Peyer's patch (tissue), 4 donors: ENCODE measurements at regions not wholly inside any gene's neighbourhood (a gene's known extent, or its start where the extent isn't known, plus 50 kb on each side); places are given as distances from the start of the nearest gene placed in this dataset.

ENCODE experiments used
- DNase-seq, 3 donors: peaks; one replicate each; pipeline ENCODE4 v3.0.0-alpha.2; 2017 to 2019
- H3K27ac ChIP-seq, 4 donors: fragments of 200-600 bp; sonication (generic); one replicate each; pipeline ENCODE4 v1.5.1; 2016 to 2019
- H3K27me3 ChIP-seq, 2 donors: fragments of 200-600 bp; sonication (generic); one replicate each; pipeline ENCODE4 v1.5.1; 2019
- H3K36me3 ChIP-seq, 3 donors: fragments of 200-600 bp; sonication (generic); one replicate each; pipeline ENCODE4 v1.5.1; 2016 to 2019
- H3K4me1 ChIP-seq, 4 donors: fragments of 200-600 bp; sonication (generic); one replicate each; pipeline ENCODE4 v1.5.1; 2016 to 2019
- H3K4me3 ChIP-seq, 4 donors: fragments of 200-600 bp; sonication (generic); 1 replicate in 3 of 4; 2 replicates in 1 of 4; pipeline ENCODE4 v1.5.1; 2016 to 2019; ENCODE audit warnings: mild to moderate bottlenecking in 1 of 4
- H3K9me3 ChIP-seq, 4 donors: fragments of 200-600 bp; sonication (generic); one replicate each; pipeline ENCODE4 v1.5.1; 2016 to 2019; ENCODE audit warnings: mild to moderate bottlenecking in 1 of 4
- POLR2A ChIP-seq, 2 donors: fragments of 450-650 bp; IDR thresholded peaks; one replicate each; pipeline ENCODE4 v1.5.1; 2017; ENCODE audit warnings: antibody characterized with exemption in 2 of 2, mild to moderate bottlenecking in 2 of 2, moderate library complexity in 2 of 2
- TF ChIP-seq, protein P1 (sequence below), 6 experiments: fragments of 450-650 bp in 4 of 6; fragments of 200-600 bp in 2 of 6; sonication (generic) in 1 of 6; IDR thresholded peaks; one replicate each; pipeline ENCODE4 v1.5.1; 2017 to 2019; ENCODE audit warnings: antibody characterized with exemption in 6 of 6, mild to moderate bottlenecking in 3 of 6, moderate library complexity in 1 of 6

DNA sequence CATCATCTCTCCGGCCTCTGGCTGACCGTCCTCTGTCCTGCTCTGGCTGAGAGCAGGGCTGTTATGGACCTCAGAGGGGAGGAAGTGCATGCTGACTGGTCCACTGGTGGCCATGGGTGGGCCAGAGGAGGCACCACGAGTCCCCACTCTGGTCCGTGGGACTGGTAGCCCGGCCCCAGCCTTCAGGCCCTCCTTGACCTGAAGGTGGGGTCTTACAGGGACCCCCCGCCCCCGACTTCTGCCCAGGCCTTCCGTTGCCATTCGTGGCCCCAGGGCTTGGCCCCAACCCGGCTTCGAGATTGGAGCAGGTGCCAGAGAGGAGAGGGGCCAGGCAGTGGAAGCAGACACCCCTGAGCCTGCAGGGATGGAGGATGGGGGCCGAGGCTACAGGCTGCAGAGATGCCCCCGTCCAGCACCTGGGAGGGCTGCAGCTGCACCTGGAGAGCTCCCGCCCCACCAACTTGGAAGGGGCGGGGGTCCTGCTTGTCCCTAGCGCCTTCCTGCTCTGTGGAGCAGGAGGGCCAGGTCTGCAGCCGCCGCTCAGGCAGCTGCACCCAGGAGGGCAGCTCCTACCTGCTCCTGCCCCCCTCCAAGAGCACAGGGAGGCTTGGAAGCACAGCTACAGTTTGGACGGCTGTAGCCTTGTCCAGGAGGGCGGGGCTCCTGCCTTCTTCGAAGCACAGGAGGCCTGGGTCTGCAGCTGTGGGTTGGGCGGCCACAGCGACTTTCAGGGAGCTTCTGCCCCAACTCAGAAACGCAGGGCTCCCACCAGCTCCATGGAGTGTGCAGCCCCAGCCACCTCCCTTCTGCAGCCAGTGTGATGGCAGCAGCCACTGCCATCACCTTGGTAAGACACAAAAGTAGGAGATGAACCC is 142.5 kb downstream of the KLF13 start:
- Histone ChIP-seq H3K4me1 (peaks cover 0 to 27% (median 7%) of the 10 kb centered on the region in 4 donors), H3K27me3 (no peaks in the 10 kb centered on the region), H3K4me3 (no peak overlapping the region), H3K36me3 (no peaks in the 10 kb centered on the region), H3K27ac (no peak overlapping the region), H3K9me3 (no peaks in the 10 kb centered on the region)
- TF ChIP-seq, protein P1, sequence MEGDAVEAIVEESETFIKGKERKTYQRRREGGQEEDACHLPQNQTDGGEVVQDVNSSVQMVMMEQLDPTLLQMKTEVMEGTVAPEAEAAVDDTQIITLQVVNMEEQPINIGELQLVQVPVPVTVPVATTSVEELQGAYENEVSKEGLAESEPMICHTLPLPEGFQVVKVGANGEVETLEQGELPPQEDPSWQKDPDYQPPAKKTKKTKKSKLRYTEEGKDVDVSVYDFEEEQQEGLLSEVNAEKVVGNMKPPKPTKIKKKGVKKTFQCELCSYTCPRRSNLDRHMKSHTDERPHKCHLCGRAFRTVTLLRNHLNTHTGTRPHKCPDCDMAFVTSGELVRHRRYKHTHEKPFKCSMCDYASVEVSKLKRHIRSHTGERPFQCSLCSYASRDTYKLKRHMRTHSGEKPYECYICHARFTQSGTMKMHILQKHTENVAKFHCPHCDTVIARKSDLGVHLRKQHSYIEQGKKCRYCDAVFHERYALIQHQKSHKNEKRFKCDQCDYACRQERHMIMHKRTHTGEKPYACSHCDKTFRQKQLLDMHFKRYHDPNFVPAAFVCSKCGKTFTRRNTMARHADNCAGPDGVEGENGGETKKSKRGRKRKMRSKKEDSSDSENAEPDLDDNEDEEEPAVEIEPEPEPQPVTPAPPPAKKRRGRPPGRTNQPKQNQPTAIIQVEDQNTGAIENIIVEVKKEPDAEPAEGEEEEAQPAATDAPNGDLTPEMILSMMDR (IDR thresholded peaks at IDR 0.05): no peak
- TF ChIP-seq POLR2A (IDR thresholded peaks at IDR 0.05): no peak
- DNase-seq: no peak

DNA sequence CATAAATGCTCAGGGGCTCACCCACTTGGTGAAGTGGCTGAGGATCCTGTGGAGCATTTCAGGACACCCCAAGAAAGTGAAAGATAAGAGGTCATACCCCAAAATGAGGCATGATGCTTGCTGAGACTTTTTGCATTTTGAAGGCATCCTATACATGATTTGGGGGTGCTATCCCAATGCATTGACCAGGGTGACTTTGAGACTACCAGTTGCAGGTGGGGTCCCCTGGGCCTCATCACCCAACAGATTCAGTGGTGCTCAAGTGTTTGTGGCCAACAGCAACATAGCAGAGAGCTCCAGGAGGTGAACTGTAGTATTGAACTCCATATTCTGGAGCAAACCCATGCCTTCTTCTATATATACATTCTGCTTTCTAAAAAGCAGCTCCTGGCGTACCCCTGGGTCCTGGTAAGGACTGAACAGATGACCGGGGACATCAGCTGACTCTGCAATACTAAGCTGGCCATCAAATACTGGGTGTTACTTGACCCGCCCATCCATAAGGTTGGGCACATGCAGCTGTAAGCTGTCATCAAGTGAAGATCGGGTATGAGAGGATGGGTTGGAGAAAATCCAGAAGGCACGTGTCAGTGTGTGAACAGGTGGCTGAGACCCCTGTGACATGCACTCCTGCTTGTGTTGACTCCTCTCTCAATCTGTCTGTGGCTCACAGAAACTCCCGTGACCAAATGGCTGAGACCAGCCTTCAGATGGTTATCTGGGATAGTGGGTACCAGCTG is 143.3 kb downstream of the KLF13 start:
- Histone ChIP-seq H3K27ac (no peak overlapping the region), H3K27me3 (no peaks in the 10 kb centered on the region), H3K9me3 (no peaks in the 10 kb centered on the region), H3K36me3 (no peaks in the 10 kb centered on the region), H3K4me3 (no peak overlapping the region), H3K4me1 (peaks cover 0 to 19% (median 4%) of the 10 kb centered on the region in 4 donors)
- TF ChIP-seq, protein P1 (IDR thresholded peaks at IDR 0.05): no peak
- no peak for TF ChIP-seq POLR2A (IDR thresholded peaks at IDR 0.05)
- no peak for DNase-seq

DNA sequence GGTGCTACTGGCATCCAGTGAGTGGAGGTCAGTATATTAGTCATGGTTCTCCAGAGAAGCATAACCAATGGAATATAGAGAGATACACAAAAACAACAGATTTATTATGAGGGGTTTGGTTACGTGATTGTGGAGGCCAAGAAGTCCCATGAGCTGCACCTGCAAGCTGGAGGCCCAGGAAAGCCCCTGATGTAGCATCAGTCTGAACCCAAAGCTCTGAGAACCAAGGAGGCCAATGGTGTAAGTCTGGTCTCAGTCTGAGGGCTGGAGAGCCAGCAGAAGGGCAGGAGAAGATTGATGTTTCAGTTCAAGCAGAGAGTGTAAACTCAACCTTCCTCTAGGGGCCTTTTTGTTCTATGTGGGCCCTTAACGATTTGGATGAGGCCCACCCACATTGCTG is 144.1 kb downstream of the KLF13 start:
- Histone ChIP-seq H3K9me3 (no peaks in the 10 kb centered on the region), H3K36me3 (no peaks in the 10 kb centered on the region), H3K27me3 (no peaks in the 10 kb centered on the region), H3K4me3 (no peak overlapping the region), H3K4me1 (peaks cover 0 to 15% (median 4%) of the 10 kb centered on the region in 4 donors), H3K27ac (no peak overlapping the region)
- DNase-seq: no peak
- TF ChIP-seq, protein P1 (IDR thresholded peaks at IDR 0.05): no peak
- TF ChIP-seq POLR2A (IDR thresholded peaks at IDR 0.05): no peak

DNA sequence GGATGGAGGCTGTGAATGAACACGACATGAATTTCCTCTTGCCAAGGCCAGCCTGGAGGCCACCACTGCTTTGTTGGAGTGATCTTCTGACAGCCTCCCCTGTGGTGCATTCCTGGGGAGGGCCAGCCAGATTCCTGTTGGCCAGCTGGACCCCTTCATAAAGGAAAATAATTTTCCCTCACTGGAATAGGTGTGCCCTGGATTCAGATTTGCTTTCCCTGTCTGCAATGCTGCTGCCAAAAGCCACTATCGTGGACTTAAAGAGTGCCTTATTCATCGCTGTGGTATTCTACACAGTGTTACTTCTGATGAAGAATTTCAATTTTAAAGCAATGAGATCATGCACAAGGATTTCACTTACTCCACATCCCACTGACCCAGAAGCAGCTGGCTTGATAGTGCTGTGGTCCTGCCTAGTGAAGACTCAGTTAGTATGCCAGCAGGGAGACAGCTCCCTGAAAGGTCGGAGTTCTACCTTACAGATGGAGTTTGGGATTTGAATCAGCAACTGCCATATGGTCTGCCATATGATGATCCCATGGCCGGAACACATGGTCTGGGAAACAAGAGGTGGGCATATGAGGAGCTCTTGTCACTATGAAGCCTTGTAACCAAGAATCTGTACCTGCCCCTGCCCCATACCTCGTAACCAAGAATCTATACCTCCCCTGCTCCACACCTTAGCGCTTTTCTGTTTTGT is 145.2 kb downstream of the KLF13 start:
- H3K4me1 ChIP-seq: peaks cover 0 to 15% (median 4%) of the 10 kb centered on the region in 4 donors
- H3K36me3 ChIP-seq: no peaks in the 10 kb centered on the region
- peak in 1 of 3 donors; percentile 12 for DNase-seq
- TF ChIP-seq POLR2A (IDR thresholded peaks at IDR 0.05): no peak
- TF ChIP-seq, protein P1 (IDR thresholded peaks at IDR 0.05): no peak
- H3K27me3 ChIP-seq: no peaks in the 10 kb centered on the region
- H3K9me3 ChIP-seq: no peaks in the 10 kb centered on the region
- H3K27ac ChIP-seq: peak overlapping the region in 1 of 4 donors; percentile 70
- no peak overlapping the region for H3K4me3 ChIP-seq

DNA sequence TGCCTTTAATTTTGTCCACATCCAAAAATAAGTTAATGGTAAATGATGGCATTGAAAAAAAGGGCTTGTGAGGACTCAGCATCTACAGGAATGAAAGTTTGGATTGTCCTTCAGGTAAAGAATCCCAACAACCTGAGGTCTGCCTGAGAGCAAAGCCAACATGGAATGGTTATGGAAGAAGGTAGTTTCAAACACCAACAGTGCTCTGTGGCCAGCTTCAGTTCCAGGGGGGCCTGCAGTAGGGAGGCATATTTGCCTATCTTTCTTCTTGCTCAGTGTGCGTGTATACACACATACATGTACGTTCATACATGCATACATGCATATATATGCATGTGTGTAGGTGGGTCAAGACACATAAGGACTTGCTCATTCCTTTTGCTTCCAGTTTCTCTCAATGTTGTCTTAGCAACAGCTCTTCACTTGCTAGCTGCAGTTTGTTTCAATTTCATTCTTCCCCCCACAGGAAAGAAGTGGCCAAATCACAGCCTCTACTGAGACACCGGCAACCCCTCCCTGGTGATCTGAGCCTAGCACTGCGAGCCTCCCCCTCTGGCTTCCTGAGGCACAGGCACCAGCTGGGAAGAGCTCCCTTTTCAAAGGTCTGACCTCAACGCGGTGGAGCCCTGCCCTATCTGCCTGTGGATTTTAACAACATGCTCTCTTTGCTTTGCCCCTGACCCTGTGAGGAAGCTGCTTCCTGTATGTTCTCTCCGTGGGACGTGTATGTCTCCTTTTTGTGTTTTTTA is 146.2 kb downstream of the KLF13 start:
- H3K27ac ChIP-seq: peak overlapping the region; percentile 18 to 70 (median 46)
- H3K36me3 ChIP-seq: no peaks in the 10 kb centered on the region
- no peak for TF ChIP-seq POLR2A (IDR thresholded peaks at IDR 0.05)
- TF ChIP-seq, protein P1 (IDR thresholded peaks at IDR 0.05): no peak
- H3K27me3 ChIP-seq: no peaks in the 10 kb centered on the region
- H3K9me3 ChIP-seq: no peaks in the 10 kb centered on the region
- peaks cover 0 to 15% (median 4%) of the 10 kb centered on the region in 4 donors for H3K4me1 ChIP-seq
- peak overlapping the region; percentile 1 to 20 (median 15) for H3K4me3 ChIP-seq
- peak in 2 of 3 donors; percentile 62 to 73 for DNase-seq
